ENCODE measurements at regions not wholly inside any gene's neighbourhood (a gene's known extent, or its start where the extent isn't known, plus 50 kb on each side); places are given as distances from the start of the nearest gene placed in this dataset.

DNA sequence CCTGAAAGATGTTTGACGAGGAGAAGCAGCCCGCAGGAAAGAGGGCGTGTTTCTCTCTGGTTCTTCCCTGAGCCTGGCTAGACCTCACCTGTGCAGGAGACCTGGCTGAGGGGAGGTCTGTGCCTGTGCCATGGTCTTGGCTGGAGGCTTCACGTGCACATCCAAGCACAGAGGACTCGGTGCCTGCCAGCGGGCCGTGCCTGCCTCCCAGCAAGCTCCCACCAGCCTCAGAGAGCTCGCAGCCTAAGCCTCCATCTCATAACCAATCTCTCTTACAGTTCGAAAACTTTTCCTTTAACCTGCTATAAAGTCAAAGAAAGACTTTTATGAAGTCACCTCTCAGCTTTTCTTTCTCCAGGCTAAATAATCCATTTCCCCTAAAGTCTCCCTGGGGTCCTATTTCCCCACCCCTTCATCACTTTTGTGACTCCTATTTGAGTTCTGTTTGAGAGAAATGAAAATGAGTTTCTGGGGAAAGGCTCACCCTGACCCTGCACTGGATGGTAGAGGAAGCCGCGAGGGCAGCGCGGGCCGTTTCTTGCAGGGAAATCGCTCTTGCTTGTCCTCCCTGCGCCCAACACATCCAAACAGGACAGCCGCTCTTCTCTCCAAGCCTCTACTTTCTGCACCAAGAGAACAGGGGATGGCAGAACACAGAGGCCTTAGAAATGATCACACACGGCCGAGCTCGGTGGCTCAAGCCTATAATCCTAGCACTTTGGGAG, 521.0 kb downstream of the SOX11 start:
- DNase-seq, result no peak

DNA sequence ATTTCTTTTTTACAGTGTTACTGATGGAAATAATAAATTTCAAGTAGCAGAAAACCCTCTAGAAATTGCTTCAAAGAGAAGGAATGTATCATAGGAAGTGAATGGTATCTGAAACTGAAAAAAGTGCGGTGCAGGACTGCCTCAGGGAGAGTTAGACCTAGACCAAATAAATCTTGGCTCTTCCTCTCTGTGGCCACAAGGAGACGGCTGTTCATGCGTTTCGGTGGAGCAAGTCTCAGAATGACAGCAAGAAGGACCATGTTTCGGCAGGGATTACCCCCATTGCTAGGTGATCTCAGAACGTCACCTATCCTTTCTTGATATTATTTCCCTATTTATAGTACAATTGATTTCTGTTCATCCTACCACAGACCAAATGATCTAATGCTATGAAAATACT, 522.3 kb downstream of the SOX11 start:
- DNase-seq, result no peak

DNA sequence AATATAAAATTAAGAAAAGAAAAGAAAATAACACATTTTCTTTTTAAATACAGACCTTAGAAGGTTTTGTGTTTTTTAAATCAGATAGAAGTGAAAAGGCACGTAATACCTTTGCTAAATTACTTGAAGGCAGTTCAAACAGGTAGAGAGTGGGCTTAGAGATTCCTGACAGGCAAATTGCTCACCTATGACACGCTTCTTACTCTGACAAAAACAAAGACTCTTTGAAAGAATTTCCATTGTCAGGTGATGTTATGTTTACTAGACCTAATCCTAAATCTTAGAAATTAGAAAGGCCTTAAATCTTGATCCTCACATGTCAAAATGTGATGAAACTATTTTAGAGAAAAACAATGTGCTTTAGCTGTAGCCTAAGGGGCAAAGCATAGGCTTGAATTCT, 522.9 kb downstream of the SOX11 start:
- no peak for DNase-seq

DNA sequence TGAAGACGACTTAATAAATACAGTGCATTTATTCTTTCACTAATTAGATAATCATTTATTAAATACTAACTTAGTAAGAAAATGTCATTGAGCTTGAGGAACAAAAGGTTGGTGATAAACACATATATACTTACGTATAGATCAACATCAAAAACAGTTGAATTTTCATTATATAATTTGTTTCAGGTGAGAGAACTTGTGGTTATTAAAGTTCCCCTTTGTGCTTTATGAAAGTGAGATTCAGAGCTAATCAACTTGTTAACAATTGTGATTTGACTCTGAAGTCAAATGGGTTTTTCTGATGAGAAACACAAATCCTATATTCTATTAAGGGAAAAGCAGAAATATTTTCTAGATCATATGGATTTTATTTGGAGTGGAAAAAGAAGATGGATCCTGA, 524.0 kb downstream of the SOX11 start:
- no peak for DNase-seq

DNA sequence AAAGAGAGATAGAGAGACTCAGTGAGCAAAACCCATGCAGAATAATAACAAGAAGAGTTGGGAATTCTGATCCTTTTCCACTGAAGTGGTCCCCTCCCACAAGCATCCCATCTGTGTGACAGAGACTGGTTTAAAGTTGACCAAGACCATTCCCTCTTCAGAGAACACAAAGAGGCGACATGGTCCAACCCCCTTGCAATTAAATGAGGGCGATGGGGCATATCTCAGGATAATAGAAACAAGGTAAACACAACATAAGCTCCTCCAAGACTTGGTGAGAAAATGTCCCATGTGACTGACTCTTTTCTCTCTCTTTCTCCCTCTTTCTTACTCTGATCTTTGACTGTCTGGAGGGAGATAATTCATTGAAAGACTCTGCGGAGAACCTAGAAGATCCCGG, 526.7 kb downstream of the SOX11 start:
- DNase-seq, result no peak

GRCh38 chr2:6219906-6220305, 527.7 kb downstream of the SOX11 start:
- DNase-seq, result no peak

- DNase-seq, result no peak
Observed at GRCh38 chr2:6222296-6222695, 530.1 kb downstream of the SOX11 start.

GRCh38 chr2:6224267-6224666, 532.1 kb downstream of the SOX11 start:
- DNase-seq, result no peak

DNA sequence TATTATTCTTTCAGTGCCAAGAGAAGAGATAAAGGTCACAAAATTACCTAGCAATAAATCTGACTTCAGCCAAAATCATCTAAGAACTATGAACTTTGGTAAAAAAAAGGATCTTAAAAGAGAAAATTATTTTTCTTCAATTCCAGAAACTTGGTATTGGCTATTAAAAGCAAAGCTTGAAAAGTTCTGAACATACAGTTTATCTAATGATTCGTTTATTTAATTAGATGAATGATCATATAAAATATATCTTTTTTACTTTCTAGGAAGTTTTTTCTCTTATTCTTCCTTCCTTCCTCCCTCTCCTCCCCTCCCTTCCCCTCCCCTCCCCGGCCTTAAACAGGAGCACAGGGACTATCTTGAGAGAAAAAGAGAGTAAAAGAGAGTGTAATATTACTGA, 536.1 kb downstream of the SOX11 start:
- DNase-seq, result no peak

- DNase-seq, result no peak
Observed at GRCh38 chr2:6231166-6231565, 539.0 kb downstream of the SOX11 start.

GRCh38 chr2:6233993-6234392, 541.8 kb downstream of the SOX11 start:
- DNase-seq, result no peak

DNA sequence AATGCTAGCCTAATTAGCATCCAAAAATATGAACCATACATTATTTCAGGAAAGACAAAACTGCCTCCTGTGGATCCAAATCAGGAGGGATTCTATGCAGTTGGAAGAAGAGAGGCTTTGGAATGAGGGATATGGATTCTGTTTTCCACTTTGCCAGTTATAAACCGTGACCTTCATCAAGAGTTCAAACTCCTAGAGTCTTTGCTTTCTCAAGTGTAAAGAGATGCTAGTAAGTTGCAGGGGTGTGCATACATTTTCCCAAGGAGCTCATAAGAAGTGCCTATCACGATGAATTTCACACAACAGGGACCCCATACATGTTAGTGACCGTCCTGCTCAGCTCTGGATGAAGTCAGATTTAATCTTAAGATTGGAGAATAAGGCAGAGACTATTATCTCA, 542.5 kb downstream of the SOX11 start:
- no peak for DNase-seq

DNA sequence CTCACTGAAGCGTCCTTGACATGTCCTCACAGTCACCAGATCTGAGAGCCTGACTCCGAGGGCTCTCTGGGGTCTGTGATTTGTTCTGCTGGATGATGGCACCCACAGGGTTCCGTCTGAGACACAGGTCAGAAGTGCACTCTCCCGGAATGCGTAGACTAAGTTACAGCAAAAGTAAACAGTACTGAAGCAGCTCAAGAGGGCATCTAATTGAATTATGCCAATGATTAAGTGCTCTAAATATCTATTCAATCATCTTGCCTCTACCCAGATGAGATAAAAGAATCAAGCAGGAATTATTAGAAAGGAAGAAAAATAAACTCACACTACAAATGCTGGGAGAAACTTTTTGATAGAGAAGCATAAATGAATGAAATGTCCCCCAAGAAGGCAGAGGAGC, 544.1 kb downstream of the SOX11 start:
- no peak for DNase-seq

DNA sequence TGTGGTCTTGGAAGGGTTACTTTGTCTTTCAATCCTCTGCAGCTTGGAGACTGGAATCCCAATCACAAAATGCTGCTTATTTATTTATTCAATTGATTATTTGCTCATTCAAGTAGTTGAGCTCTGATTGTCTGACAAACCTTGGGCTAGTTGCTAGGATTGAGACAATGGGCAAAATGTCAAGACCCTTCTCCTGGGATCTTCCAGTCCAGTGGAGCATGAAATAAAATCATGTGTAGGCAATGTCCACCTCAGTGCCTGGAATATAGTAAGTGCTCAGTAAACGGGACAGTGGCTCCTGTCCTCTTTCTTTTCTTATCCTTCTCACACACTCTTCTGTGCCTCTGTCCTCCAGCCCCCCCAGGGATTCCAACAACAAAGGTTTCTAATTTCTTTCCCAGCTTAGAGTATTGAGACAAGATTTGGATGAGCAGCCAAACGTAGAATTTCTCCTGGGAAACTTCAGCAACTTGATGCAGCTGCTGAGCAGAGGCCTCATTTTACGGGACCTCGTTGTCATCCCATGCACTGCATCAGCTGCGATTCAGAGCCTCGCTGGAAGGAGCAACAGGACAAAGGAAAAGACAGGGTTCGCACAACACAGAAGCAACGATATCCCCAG, 545.0 kb downstream of the SOX11 start:
- DNase-seq, result no peak

DNA sequence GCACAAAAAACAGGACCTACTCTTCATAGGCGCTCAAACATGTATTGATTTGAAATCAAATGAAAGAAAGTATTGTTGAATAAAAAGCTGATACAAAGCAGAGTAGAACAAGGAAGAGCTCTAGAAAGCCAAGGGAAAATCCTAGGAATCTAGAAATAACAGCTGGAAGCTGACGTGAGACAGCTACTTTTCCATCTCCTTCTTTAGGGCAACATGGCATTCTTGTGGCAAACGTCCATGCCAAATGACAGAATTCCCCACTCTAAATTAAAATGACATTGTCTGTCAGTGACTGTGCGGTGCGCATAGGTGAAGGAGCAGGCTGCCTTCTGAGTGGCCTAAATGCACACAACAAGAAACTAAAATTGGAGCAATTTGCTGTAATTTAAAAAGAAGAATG, 557.4 kb downstream of the SOX11 start:
- DNase-seq, result no peak

DNA sequence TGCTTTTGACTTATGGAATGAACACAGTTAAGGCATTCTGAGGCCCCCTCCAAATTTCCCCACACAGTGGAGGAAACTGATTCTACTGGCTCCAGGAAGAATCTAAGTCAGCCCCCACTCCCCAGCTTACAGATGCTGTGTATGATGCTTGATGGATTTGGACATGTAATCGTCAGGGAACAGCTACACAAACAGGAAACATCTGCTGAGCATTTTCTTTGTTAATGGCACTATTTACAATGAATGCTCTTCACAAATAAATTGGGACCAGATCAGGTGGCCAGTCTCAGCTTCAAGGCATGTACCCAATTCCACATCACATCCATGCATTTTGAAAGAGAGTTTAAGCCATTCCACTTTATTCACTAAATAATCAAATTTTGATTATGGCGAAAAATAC, 562.3 kb downstream of the SOX11 start:
- no peak for DNase-seq

DNA sequence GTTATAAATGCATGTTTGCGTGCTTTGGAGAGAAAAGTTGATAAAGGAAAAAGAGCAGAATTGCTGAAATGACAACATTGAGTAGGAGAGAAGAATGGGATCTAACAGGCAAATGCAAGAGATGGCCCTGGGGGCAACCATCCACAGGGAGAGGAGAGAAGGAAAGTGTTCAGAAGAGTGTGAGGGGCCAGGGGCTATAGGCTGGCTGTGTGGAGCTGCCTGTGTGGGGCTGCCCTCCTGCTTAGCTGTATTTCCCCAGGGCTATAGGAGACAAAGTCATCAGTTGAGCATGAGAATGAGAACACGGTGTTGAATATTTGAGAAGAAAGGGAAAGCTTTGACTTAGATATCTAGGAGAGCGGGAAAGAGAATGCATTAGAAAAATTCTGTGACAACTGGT, 572.0 kb downstream of the SOX11 start:
- DNase-seq, result no peak

- no peak for DNase-seq
Observed at GRCh38 chr2:6281524-6281923, 584.2 kb downstream of the CMPK2 start.

- DNase-seq, result no peak
Observed at GRCh38 chr2:6283259-6283658, 582.4 kb downstream of the CMPK2 start.

DNA sequence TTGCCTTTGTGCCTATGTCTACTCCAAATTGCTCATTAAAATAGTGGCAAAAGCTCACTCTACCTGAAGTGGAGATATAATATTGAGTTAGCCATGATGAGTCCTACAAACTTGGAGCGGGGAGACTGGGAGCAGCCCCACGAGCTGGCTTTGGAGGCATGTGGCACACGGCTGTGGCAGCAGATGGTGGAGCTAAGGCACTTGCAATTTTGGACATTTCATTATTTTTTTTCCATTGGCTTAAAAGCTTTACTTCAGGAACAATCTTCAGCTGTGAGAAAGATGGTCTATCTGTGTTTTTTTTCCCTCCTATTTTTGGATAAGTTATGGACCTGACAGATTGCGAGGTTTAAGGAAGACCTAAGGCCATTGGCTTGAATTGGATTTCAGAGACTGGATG, 578.3 kb downstream of the CMPK2 start:
- no peak for DNase-seq

- no peak for DNase-seq
Observed at GRCh38 chr2:6288791-6289190, 576.9 kb downstream of the CMPK2 start.

DNA sequence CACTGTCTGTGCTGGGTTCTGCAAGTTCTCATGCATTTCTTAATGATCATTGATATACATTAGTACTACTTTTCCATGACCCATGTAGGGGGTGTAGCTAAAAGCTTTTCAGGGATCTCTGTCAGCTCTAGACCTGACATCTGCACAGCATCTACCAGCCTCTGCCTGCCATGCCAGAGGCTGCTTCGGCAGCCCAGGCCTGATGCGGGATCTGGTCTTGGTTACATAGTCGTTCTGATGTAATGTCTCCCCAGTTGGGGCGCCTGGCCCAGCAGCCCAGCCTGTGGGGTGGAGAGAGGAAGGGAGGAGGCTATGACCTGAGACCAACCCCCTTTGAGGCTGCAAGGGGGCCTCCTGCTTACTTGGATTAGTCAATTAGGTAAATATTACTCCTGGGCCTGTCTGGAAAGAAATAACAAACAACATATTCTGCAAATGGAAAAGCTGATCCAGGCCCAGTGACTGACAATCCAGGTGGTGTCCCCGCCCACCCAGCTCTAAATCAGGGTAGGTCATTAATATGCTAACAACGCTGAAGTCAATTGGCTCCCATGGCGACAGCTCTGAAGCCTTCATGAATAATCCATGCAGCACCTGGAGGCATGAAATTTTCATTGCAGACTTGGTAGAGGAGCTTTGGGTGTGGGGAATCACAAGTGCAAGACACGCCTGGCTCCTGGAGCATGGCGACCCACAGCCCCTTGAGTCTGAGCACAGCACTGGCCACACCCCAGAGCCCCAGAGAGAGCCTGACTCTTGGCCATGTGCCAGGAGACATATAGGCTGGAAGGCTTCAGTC, 575.3 kb downstream of the CMPK2 start:
- DNase-seq, result no peak

- DNase-seq, result no peak
Observed at GRCh38 chr2:6294791-6295190, 570.9 kb downstream of the CMPK2 start.

DNA sequence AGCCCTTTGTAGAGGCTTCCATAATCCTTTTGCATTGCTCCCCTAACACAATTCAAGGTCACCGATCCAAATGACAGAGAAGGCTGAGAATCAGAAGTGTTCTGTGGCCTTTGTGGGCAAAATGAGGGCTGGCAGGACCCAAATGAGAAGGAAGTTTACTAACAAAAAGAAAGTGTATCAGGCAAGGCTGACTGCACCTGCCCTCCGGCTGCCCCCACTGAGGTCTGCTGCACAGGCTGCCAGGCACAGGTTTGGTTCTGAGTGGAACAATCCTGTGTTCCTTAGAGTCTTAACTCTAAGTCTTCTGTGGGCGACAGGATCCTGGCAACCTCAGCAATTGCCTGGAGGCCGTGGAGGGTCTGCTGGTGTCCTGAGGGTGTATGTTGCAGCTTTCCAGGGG, 568.5 kb downstream of the CMPK2 start:
- no peak for DNase-seq

Data from cerebellar nuclear complex (tissue), 1 donor.